ENCODE measurements at regions not wholly inside any gene's neighbourhood (a gene's known extent, or its start where the extent isn't known, plus 50 kb on each side); places are given as distances from the start of the nearest gene placed in this dataset.

DNA sequence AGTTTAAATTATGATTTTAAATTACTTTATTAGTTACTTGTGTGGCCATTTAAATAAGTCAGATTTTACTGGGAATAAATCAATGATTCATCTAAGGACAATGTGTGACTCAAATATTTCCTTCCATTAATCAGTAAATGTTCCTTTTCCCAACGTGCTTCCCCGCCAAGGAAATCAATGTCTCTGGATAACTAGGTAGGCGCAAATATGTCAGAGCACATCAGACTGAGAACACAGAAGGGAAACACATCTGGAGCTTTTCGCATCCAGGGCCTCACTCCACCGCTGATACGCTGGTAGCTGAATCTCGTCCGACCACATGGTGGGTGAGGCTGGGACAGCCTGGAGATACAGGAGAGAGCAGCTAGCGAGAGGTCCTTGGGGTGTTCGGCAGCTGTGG lies 56.4 kb upstream of the RPS6KA2 start:
- no peak overlapping the region for H3K4me3 ChIP-seq (ENCODE audit: low read depth, low read length)
- TF ChIP-seq, protein P1, sequence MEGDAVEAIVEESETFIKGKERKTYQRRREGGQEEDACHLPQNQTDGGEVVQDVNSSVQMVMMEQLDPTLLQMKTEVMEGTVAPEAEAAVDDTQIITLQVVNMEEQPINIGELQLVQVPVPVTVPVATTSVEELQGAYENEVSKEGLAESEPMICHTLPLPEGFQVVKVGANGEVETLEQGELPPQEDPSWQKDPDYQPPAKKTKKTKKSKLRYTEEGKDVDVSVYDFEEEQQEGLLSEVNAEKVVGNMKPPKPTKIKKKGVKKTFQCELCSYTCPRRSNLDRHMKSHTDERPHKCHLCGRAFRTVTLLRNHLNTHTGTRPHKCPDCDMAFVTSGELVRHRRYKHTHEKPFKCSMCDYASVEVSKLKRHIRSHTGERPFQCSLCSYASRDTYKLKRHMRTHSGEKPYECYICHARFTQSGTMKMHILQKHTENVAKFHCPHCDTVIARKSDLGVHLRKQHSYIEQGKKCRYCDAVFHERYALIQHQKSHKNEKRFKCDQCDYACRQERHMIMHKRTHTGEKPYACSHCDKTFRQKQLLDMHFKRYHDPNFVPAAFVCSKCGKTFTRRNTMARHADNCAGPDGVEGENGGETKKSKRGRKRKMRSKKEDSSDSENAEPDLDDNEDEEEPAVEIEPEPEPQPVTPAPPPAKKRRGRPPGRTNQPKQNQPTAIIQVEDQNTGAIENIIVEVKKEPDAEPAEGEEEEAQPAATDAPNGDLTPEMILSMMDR (IDR thresholded peaks at IDR 0.05; ENCODE audit: low read depth, low read length): no peak

GRCh38 chr6:166679566-166679965 lies 52.5 kb upstream of the RPS6KA2 start:
- TF ChIP-seq, protein P1 (IDR thresholded peaks at IDR 0.05; ENCODE audit: low read depth, low read length): no peak
- no peak overlapping the region for H3K4me3 ChIP-seq (ENCODE audit: low read depth, low read length)

DNA sequence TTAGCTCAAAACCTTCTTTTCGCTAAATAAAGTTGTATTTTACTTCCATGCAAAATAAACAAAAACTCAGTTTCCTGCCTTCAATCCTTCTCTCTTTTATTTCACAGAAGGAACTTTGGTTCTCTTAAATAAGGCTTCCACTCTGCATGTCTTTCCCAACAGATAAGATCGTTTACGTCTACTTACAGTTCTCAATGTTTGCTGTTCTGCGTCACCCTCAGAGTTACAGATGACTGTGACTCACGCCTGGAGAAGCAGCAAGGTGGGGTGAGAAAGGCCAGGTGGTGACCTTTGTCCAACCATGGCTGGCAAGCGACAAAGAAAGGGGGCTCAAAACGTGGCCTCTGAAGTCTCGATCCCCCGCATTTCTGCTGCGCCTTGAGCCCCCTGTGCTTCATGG lies 51.4 kb upstream of the RPS6KA2 start:
- no peak overlapping the region for H3K4me3 ChIP-seq (ENCODE audit: low read depth, low read length)
- TF ChIP-seq, protein P1 (IDR thresholded peaks at IDR 0.05; ENCODE audit: low read depth, low read length): no peak

GRCh38 chr6:166677941-166678340 lies 50.9 kb upstream of the RPS6KA2 start:
- TF ChIP-seq, protein P1 (IDR thresholded peaks at IDR 0.05; ENCODE audit: low read depth, low read length): no peak
- H3K4me3 ChIP-seq (ENCODE audit: low read depth, low read length): no peak overlapping the region
